ENCODE measurements at regions not wholly inside any gene's neighbourhood (a gene's known extent, or its start where the extent isn't known, plus 50 kb on each side); places are given as distances from the start of the nearest gene placed in this dataset.
A peak's percentile ranks its signal among the peaks of the same experiment; 100 is the strongest.

GRCh38 chr11:95364324-95365295 is 133.6 kb upstream of the SESN3 start:
- Mint-ChIP-seq H3K4me1 (peaks cover 56% of the 10 kb centered on the region), H3K27ac (no peak overlapping the region), H3K27me3 (ENCODE audit: low read depth) (no peaks in the 10 kb centered on the region; the same call in 1 of the 2 replicates), H3K36me3 (no peaks in the 10 kb centered on the region), H3K9me3 (no peaks in the 10 kb centered on the region), H3K4me3 (no peak overlapping the region)
- TF ChIP-seq NFYB (CRISPR knock-in tag; conservative IDR thresholded peaks at IDR 0.05; ENCODE audit: low read depth): no peak
- TF ChIP-seq ZNF317 (CRISPR knock-in tag; IDR thresholded peaks at IDR 0.05; ENCODE audit: borderline replicate concordance, low read depth): no peak
- TF ChIP-seq ATF3 (CRISPR knock-in tag; conservative IDR thresholded peaks at IDR 0.05): no peak
- TF ChIP-seq HMGA2 (CRISPR knock-in tag; IDR thresholded peaks at IDR 0.05): no peak
- TF ChIP-seq NFE2L1 (CRISPR knock-in tag; IDR thresholded peaks at IDR 0.05): no peak
- TF ChIP-seq ZNF512 (CRISPR knock-in tag; IDR thresholded peaks at IDR 0.05; ENCODE audit: borderline replicate concordance): no peak
- TF ChIP-seq RORB (CRISPR knock-in tag; IDR thresholded peaks at IDR 0.05): no peak
- no peak for TF ChIP-seq NR2C2 (CRISPR knock-in tag; IDR thresholded peaks at IDR 0.05)
- TF ChIP-seq FOXP1 (CRISPR knock-in tag; IDR thresholded peaks at IDR 0.05; ENCODE audit: borderline replicate concordance): no peak
- no peak for TF ChIP-seq ZNF219 (CRISPR knock-in tag; IDR thresholded peaks at IDR 0.05; ENCODE audit: borderline replicate concordance)
- no peak for TF ChIP-seq AFF4 (CRISPR knock-in tag; IDR thresholded peaks at IDR 0.05; ENCODE audit: borderline replicate concordance)
- TF ChIP-seq TEAD1 (CRISPR knock-in tag; IDR thresholded peaks at IDR 0.05): no peak
- TF ChIP-seq SMAD4 (CRISPR knock-in tag; IDR thresholded peaks at IDR 0.05): no peak
- TF ChIP-seq ZNF232 (CRISPR knock-in tag; IDR thresholded peaks at IDR 0.05): no peak
- ATAC-seq (no peak), DNase-seq (ENCODE audit: low spot score) (no peak)
- CTCF ChIA-PET: interaction anchor here (0.6 to 1.6 kb wide), 3 partner anchors 99 to 341 kb away, joined by 3 to 5 read pairs (median 3); no protein-coding TSS in a partner anchor
- POLR2A ChIA-PET: interaction anchor here (1.1 kb wide), 1 partner anchor 133 kb away, joined by 3 read pairs; the partner anchor contains the start of gene SESN3

GRCh38 chr11:95363708-95364107 is 132.7 kb upstream of the SESN3 start:
- Mint-ChIP-seq H3K4me3 (0 out of 2 replicates have a peak overlapping the region, but pooled peaks have one; percentile 1), H3K9me3 (no peaks in the 10 kb centered on the region), H3K27ac (no peak overlapping the region; the same call in 1 of the 2 replicates), H3K36me3 (no peaks in the 10 kb centered on the region), H3K27me3 (ENCODE audit: low read depth) (peaks cover 4% of the 10 kb centered on the region), H3K4me1 (peaks cover 65% of the 10 kb centered on the region)
- TF ChIP-seq ETV6 (CRISPR knock-in tag; IDR thresholded peaks at IDR 0.05): 0 out of 2 replicates have a peak, but pooled peaks have one; percentile 21
- TF ChIP-seq CREM (CRISPR knock-in tag; IDR thresholded peaks at IDR 0.05): no peak
- ATAC-seq: peak; percentile 89
- ChIA-PET POLR2A (interaction anchor here (1.1 kb wide), 1 partner anchor 133 kb away, joined by 3 read pairs; the partner anchor contains the start of gene SESN3), CTCF (interaction anchor here (0.6 to 1.6 kb wide), 3 partner anchors 98 to 341 kb away, joined by 3 to 5 read pairs (median 3); no protein-coding TSS in a partner anchor)
- DNase-seq (ENCODE audit: low spot score): peak; percentile 65

All from WTC11 (cell line).